HepG2 (cell line): ENCODE measurements at regions not wholly inside any gene's neighbourhood (a gene's known extent, or its start where the extent isn't known, plus 50 kb on each side); places are given as distances from the start of the nearest gene placed in this dataset.

Experiments
- ATAC-seq: fragments of 200-7000 bp; cut with Tn5 transposase; 3 replicates; pipeline ENCODE4 v1.9.1; 2020; ENCODE audit warnings: mild to moderate bottlenecking, moderate library complexity
- BruUV-seq: library from RNA; stranded (reverse); fragments of 400-500 nt; replicated peaks from 2 replicates; lab custom pipeline; 2021; lab: Mats Ljungman, UMichigan
- CTCF ChIA-PET: fragments of 300-600 bp; formaldehyde crosslinking; extraction: SDS; loops from one replicate; lab custom pipeline; 2021; ENCODE audit warnings: low total read pairs, inconsistent platforms, low intra/inter-chr PET ratio; lab: Yijun Ruan, JAX
- POLR2A ChIA-PET: fragments of 350-600 bp; sonication (Branson Sonifier 250); formaldehyde crosslinking; loops from one replicate; lab custom pipeline; 2020; ENCODE audit warnings: antibody characterized with exemption, inconsistent platforms; lab: Yijun Ruan, JAX
- DNase-seq: peaks from one replicate; pipeline ENCODE4 v3.0.0-alpha.2; 2015; ENCODE audit warnings: low spot score
- FAIRE-seq: peaks from 3 replicates; lab custom pipeline; 2011; peaks lifted over from hg19 to GRCh38; lab: Jason Lieb, UNC
- H2AFZ ChIP-seq: one replicate; pipeline ENCODE4 v1.6.1; 2011; ENCODE audit warnings: low read length, inconsistent platforms
- H3K27ac ChIP-seq: fragments of 300-600 bp; 3 replicates; pipeline ENCODE4 v1.8.0; 2011; ENCODE audit warnings: mixed run types, mild to moderate bottlenecking, mixed read lengths, low read length, inconsistent platforms; ENCODE audit not compliant: insufficient read depth; ENCODE audit errors: extremely low read length
- H3K27me3 ChIP-seq, 2 experiments: fragments of 200-600 bp in 1 of 2; 2 replicates in 1 of 2; 3 replicates in 1 of 2; pipeline versions ENCODE4 v1.6.0 to v1.8.0; 2011; ENCODE audit warnings: low read length in 2 of 2, mild to moderate bottlenecking in 2 of 2, moderate library complexity in 2 of 2, inconsistent platforms in 1 of 2; ENCODE audit not compliant: insufficient read depth in 2 of 2, control insufficient read depth in 1 of 2
- H3K36me3 ChIP-seq, 2 experiments: fragments of 200-600 bp in 1 of 2; replicated peaks in 1 of 2; 2 replicates in 1 of 2; 3 replicates in 1 of 2; pipeline versions ENCODE4 v1.5.1 to v1.8.0; 2011; ENCODE audit warnings: low read length in 2 of 2, inconsistent platforms in 1 of 2; ENCODE audit not compliant: insufficient read depth in 2 of 2, control insufficient read depth in 1 of 2
- H3K4me1 ChIP-seq: 2 replicates; pipeline ENCODE4 v1.5.1; 2012; ENCODE audit warnings: low read length, inconsistent platforms; ENCODE audit not compliant: insufficient read depth
- H3K4me2 ChIP-seq: 2 replicates; pipeline ENCODE4 v1.6.0; 2011; ENCODE audit warnings: low read depth, low read length, inconsistent platforms
- H3K4me3 ChIP-seq, 3 experiments: fragments of 200-600 bp in 1 of 3; sonication (generic), shearing (Covaris generic) in 1 of 3; replicated peaks in 1 of 3; 2 replicates each; pipeline ENCODE4 v1.5.1; 2011 to 2016; ENCODE audit warnings: low read length in 3 of 3, inconsistent platforms in 2 of 3, low read depth in 2 of 3, mild to moderate bottlenecking in 2 of 3, control low read depth in 1 of 3, mixed read lengths in 1 of 3; ENCODE audit not compliant: insufficient read depth in 1 of 3
- H3K79me2 ChIP-seq: one replicate; pipeline ENCODE4 v1.6.1; 2011; ENCODE audit warnings: low read length, inconsistent platforms; ENCODE audit not compliant: insufficient read depth
- H3K9ac ChIP-seq: 2 replicates; pipeline ENCODE4 v1.6.0; 2011; ENCODE audit warnings: mild to moderate bottlenecking, low read depth, low read length, inconsistent platforms; ENCODE audit not compliant: insufficient read depth
- H3K9me3 ChIP-seq: 2 replicates; pipeline ENCODE4 v1.5.1; 2012; ENCODE audit warnings: mild to moderate bottlenecking, low read length
- H4K20me1 ChIP-seq: 2 replicates; pipeline ENCODE4 v1.6.0; 2011; ENCODE audit warnings: inconsistent platforms, mild to moderate bottlenecking, low read length, moderate library complexity; ENCODE audit not compliant: insufficient read depth
- BCL3 ChIP-seq: sonication (generic); formaldehyde crosslinking; IDR thresholded peaks from 2 replicates; pipeline ENCODE4 v1.5.1; 2020; ENCODE audit warnings: mild to moderate bottlenecking, missing genetic modification reagents, moderate library complexity
- DNMT3B ChIP-seq: conservative IDR thresholded peaks from 2 replicates; pipeline ENCODE4 v1.6.1; 2016; ENCODE audit warnings: missing biosample characterization, control low read depth
- FOSL1 ChIP-seq: sonication (generic); formaldehyde crosslinking; IDR thresholded peaks from 2 replicates; pipeline ENCODE4 v1.9.0; 2021; ENCODE audit warnings: missing genetic modification reagents, borderline replicate concordance
- HNF4A ChIP-seq: sonication (generic); formaldehyde crosslinking; IDR thresholded peaks from 2 replicates; pipeline ENCODE4 v1.4.0; 2020; ENCODE audit warnings: missing genetic modification reagents
- ISX ChIP-seq: sonication (generic); formaldehyde crosslinking; conservative IDR thresholded peaks from 2 replicates; pipeline ENCODE4 v1.5.0; 2020; ENCODE audit warnings: missing genetic modification reagents
- JUNB ChIP-seq: sonication (generic); formaldehyde crosslinking; IDR thresholded peaks from 2 replicates; pipeline ENCODE4 v1.8.0; 2022; ENCODE audit warnings: missing genetic modification reagents, mild to moderate bottlenecking, borderline replicate concordance
- MXD1 ChIP-seq: sonication (generic); formaldehyde crosslinking; IDR thresholded peaks from 2 replicates; pipeline ENCODE4 v1.4.0; 2020; ENCODE audit warnings: mild to moderate bottlenecking, missing genetic modification reagents
- NCOA2 ChIP-seq: sonication (generic); formaldehyde crosslinking; IDR thresholded peaks from 2 replicates; pipeline ENCODE4 v1.8.0; 2022; ENCODE audit warnings: inconsistent platforms
- POLR2A ChIP-seq, 2 experiments: IDR thresholded peaks; 2 replicates each; pipeline ENCODE4 v1.6.1; 2011; ENCODE audit warnings: low read depth in 2 of 2, low read length in 2 of 2, mild to moderate bottlenecking in 1 of 2, moderate library complexity in 1 of 2; ENCODE audit not compliant: insufficient read depth in 1 of 2
- SAP130 ChIP-seq: IDR thresholded peaks from 2 replicates; pipeline ENCODE4 v1.6.1; 2016; ENCODE audit warnings: low read depth
- SP140L ChIP-seq: sonication (generic); formaldehyde crosslinking; IDR thresholded peaks from 2 replicates; pipeline ENCODE4 v1.4.0; 2020; ENCODE audit warnings: missing genetic modification reagents, borderline replicate concordance
- ZBTB38 ChIP-seq: sonication (generic); formaldehyde crosslinking; IDR thresholded peaks from 2 replicates; pipeline ENCODE4 v1.5.1; 2020; ENCODE audit warnings: mild to moderate bottlenecking, missing genetic modification reagents
- ZKSCAN5 ChIP-seq: sonication (generic); formaldehyde crosslinking; IDR thresholded peaks from 2 replicates; pipeline ENCODE4 v1.5.1; 2020; ENCODE audit warnings: mild to moderate bottlenecking, missing genetic modification reagents
- ZNF260 ChIP-seq: sonication (generic); formaldehyde crosslinking; IDR thresholded peaks from 2 replicates; pipeline ENCODE4 v1.4.0; 2020; ENCODE audit warnings: missing genetic modification reagents, low read depth, mild to moderate bottlenecking, borderline replicate concordance
- ZNF281 ChIP-seq: sonication (generic); formaldehyde crosslinking; IDR thresholded peaks from 2 replicates; pipeline ENCODE4 v1.4.0; 2020; ENCODE audit warnings: missing genetic modification reagents, borderline replicate concordance
- ZNF530 ChIP-seq: sonication (generic); formaldehyde crosslinking; IDR thresholded peaks from 2 replicates; pipeline ENCODE4 v1.5.0; 2020; ENCODE audit warnings: low read depth, mild to moderate bottlenecking, missing genetic modification reagents
- ZNF879 ChIP-seq: sonication (generic); formaldehyde crosslinking; IDR thresholded peaks from 2 replicates; pipeline ENCODE4 v1.8.1; 2023; ENCODE audit warnings: missing genetic modification reagents
- WGBS: methylation state at CpG from one replicate; pipeline ENCODE4 v1.1.6; 2017; ENCODE audit warnings: low lambda C conversion rate; 5-methylcytosine and 5-hydroxymethylcytosine counted together
- in situ Hi-C: cut with HindIII; loops from 2 replicates; pipeline ENCODE4 v1.10.0; 2017; ENCODE audit warnings: low pct_unique_long_range_greater_than_20kb; ENCODE audit not compliant: extremely low pct_ligation_motif_present
- intact Hi-C: fragments of 100-400 bp; cut with micrococcal nuclease; formaldehyde crosslinking; loops from one replicate; pipeline ENCODE4 v1.10.0; 2022; ENCODE audit not compliant: unreplicated experiment

GRCh38 chr10:29078919-29079318 lies 210.0 kb upstream of the LYZL1 start:
- intact Hi-C loops: no loop called here
- Histone ChIP-seq H3K4me2 (no peak overlapping the region), H3K9ac (no peak overlapping the region), H3K36me3 (no peaks in the 10 kb centered on the region), H3K27ac (no peak overlapping the region), H3K79me2 (no peaks in the 10 kb centered on the region), H3K4me1 (peaks cover 11% of the 10 kb centered on the region; the same call in 1 of the 2 replicates), H4K20me1 (no peaks in the 10 kb centered on the region), H3K27me3 (peaks cover 2 to 3% of the 10 kb centered on the region in 2 experiments; a peak in 2 of 5 replicates), H2AFZ (no peak overlapping the region), H3K9me3 (no peaks in the 10 kb centered on the region), H3K4me3 (no peak overlapping the region)
- no TSS peak for BruUV-seq
- no peak for ATAC-seq
- WGBS: 46% methylated on average over 4 of the region's 4 CpGs
- in situ Hi-C loops: no loop called here
- TF ChIP-seq ZNF281 (CRISPR knock-in tag) (no peak), JUNB (CRISPR knock-in tag) (no peak), NCOA2 (CRISPR knock-in tag) (no peak), ZKSCAN5 (CRISPR knock-in tag) (no peak), ZNF879 (CRISPR knock-in tag) (no peak), ZNF260 (no peak)
- CTCF ChIA-PET: no interaction called here
- no peak for FAIRE-seq
- POLR2A ChIA-PET: no interaction called here
- no peak for DNase-seq

GRCh38 chr10:29081231-29081630 lies 207.6 kb upstream of the LYZL1 start:
- Histone ChIP-seq H3K79me2 (no peaks in the 10 kb centered on the region), H2AFZ (no peak overlapping the region), H3K4me2 (no peak overlapping the region), H3K4me1 (peaks cover 11% of the 10 kb centered on the region; the same call in 1 of the 2 replicates), H3K9ac (no peak overlapping the region), H3K4me3 (no peak overlapping the region), H3K9me3 (no peaks in the 10 kb centered on the region), H3K27me3 (peaks cover 2 to 3% of the 10 kb centered on the region in 2 experiments; a peak in 2 of 5 replicates), H4K20me1 (no peaks in the 10 kb centered on the region), H3K27ac (no peak overlapping the region), H3K36me3 (no peaks in the 10 kb centered on the region)
- intact Hi-C loops (no loop called here), in situ Hi-C loops (no loop called here)
- ChIA-PET POLR2A (no interaction called here), CTCF (no interaction called here)
- no peak for FAIRE-seq
- BruUV-seq: no TSS peak
- whole genome bisulfite sequencing: 17% methylated on average over 1 of the region's 5 CpGs
- DNase-seq: no peak
- no peak for ATAC-seq
- TF ChIP-seq ZNF530 (CRISPR knock-in tag): no peak
- TF ChIP-seq BCL3 (CRISPR knock-in tag): no peak
- no peak for TF ChIP-seq POLR2A (IDR thresholded peaks at IDR 0.05; ENCODE audit: insufficient read depth in 1 of 2, low read depth in 2 of 2, low read length in 2 of 2)
- TF ChIP-seq SP140L (CRISPR knock-in tag): no peak
- no peak for TF ChIP-seq MXD1 (CRISPR knock-in tag)
- TF ChIP-seq SAP130 (CRISPR knock-in tag): no peak
- TF ChIP-seq DNMT3B (CRISPR knock-in tag): no peak
- TF ChIP-seq ISX (CRISPR knock-in tag): no peak
- TF ChIP-seq ZBTB38 (CRISPR knock-in tag): no peak
- TF ChIP-seq HNF4A (CRISPR knock-in tag): no peak
- no peak for TF ChIP-seq FOSL1
